Naive thymus-derived CD4-positive, alpha-beta T cell (primary cell): ENCODE measurements at regions not wholly inside any gene's neighbourhood (a gene's known extent, or its start where the extent isn't known, plus 50 kb on each side); places are given as distances from the start of the nearest gene placed in this dataset.
"Not testable (repeated sequence)": the region's sequence is repeated elsewhere in the genome, so short reads cannot be mapped to it uniquely, and the experiment has no call there.

ENCODE experiments used
- ATAC-seq: fragments of 150-1000 bp; cut with Tn5 transposase; 2 replicates; pipeline ENCODE4 v1.10.0; 2021; ENCODE audit warnings: mild to moderate bottlenecking, moderate library complexity
- CTCF ChIA-PET: fragments of 350-600 bp; sonication (Branson Sonifier 250); formaldehyde crosslinking; loops from one replicate; lab custom pipeline; 2021; ENCODE audit warnings: antibody characterized with exemption; lab: Charles Lee
- POLR2A ChIA-PET: fragments of 350-600 bp; sonication (Branson Sonifier 250); formaldehyde crosslinking; loops from one replicate; lab custom pipeline; 2021; ENCODE audit warnings: antibody characterized with exemption, inconsistent platforms; lab: Charles Lee
- DNase-seq, 9 donors: peaks; one replicate each; pipeline versions ENCODE4 v3.0.0 to v3.0.0-alpha.2; 2020 to 2022; ENCODE audit warnings: mixed read lengths in 1 of 9
- H3K27ac ChIP-seq: one replicate; pipeline ENCODE4 v1.7.0; 2013; ENCODE audit warnings: mild to moderate bottlenecking, low read depth, low read length, moderate library complexity
- H3K27me3 ChIP-seq, 2 donors: one replicate each; pipeline ENCODE4 v1.7.0; 2013; ENCODE audit warnings: low read length in 2 of 2, mild to moderate bottlenecking in 2 of 2, moderate library complexity in 2 of 2; ENCODE audit not compliant: control insufficient read depth in 2 of 2, insufficient read depth in 2 of 2
- H3K36me3 ChIP-seq, 3 experiments: 1 replicate in 2 of 3; 2 replicates in 1 of 3; pipeline ENCODE4 v1.7.0; 2013; ENCODE audit warnings: low read length in 3 of 3, mild to moderate bottlenecking in 3 of 3, moderate library complexity in 1 of 3; ENCODE audit not compliant: insufficient read depth in 3 of 3, control insufficient read depth in 2 of 3
- H3K4me1 ChIP-seq, 2 donors: one replicate each; pipeline ENCODE4 v1.7.0; 2013; ENCODE audit warnings: low read length in 2 of 2, mild to moderate bottlenecking in 2 of 2, moderate library complexity in 1 of 2; ENCODE audit not compliant: control insufficient read depth in 2 of 2, insufficient read depth in 2 of 2
- H3K4me3 ChIP-seq: 2 replicates; pipeline ENCODE4 v1.7.0; 2013; ENCODE audit warnings: mild to moderate bottlenecking, low read length
- H3K9me3 ChIP-seq, 3 experiments: 1 replicate in 2 of 3; 2 replicates in 1 of 3; pipeline ENCODE4 v1.7.0; 2013; ENCODE audit warnings: low read length in 3 of 3; ENCODE audit not compliant: control insufficient read depth in 2 of 3
- H3K27ac Mint-ChIP-seq, 9 donors: one replicate each; pipeline ENCODE4 v1.8.0; 2020 to 2022; ENCODE audit warnings: mixed read lengths in 9 of 9, mild to moderate bottlenecking in 8 of 9, moderate library complexity in 5 of 9, inconsistent platforms in 2 of 9
- H3K27me3 Mint-ChIP-seq, 5 donors: one replicate each; pipeline ENCODE4 v1.8.0; 2021 to 2022; ENCODE audit warnings: mixed read lengths in 5 of 5, mild to moderate bottlenecking in 1 of 5
- H3K36me3 Mint-ChIP-seq, 5 donors: one replicate each; pipeline ENCODE4 v1.8.0; 2020 to 2022; ENCODE audit warnings: mixed read lengths in 5 of 5, mild to moderate bottlenecking in 3 of 5, inconsistent platforms in 1 of 5
- H3K4me1 Mint-ChIP-seq, 7 donors: one replicate each; pipeline ENCODE4 v1.8.0; 2020 to 2022; ENCODE audit warnings: mixed read lengths in 7 of 7, mild to moderate bottlenecking in 3 of 7, inconsistent platforms in 1 of 7
- H3K4me3 Mint-ChIP-seq, 10 donors: one replicate each; pipeline ENCODE4 v1.8.0; 2020 to 2022; ENCODE audit warnings: mild to moderate bottlenecking in 10 of 10, mixed read lengths in 10 of 10, moderate library complexity in 6 of 10, inconsistent platforms in 2 of 10
- H3K9me3 Mint-ChIP-seq, 11 donors: one replicate each; pipeline ENCODE4 v1.8.0; 2020 to 2022; ENCODE audit warnings: mixed read lengths in 11 of 11, mild to moderate bottlenecking in 4 of 11, inconsistent platforms in 1 of 11, moderate library complexity in 1 of 11
- intact Hi-C, 2 donors: fragments of 100-400 bp; cut with micrococcal nuclease; formaldehyde crosslinking; loops; one replicate each; pipeline ENCODE4 v1.15.1; 2023

- no peaks in the 10 kb centered on the region for H3K27me3 ChIP-seq
- Mint-ChIP-seq H3K36me3 (no peaks in the 10 kb centered on the region), H3K4me1 (no peaks in the 10 kb centered on the region), H3K9me3 (peaks cover 0 to 24% (median 6%) of the 10 kb centered on the region in 11 donors), H3K4me3 (no peak overlapping the region), H3K27ac (no peak overlapping the region), H3K27me3 (no peaks in the 10 kb centered on the region)
- H3K36me3 ChIP-seq: no peaks in the 10 kb centered on the region
- ChIA-PET CTCF (no interaction called here), POLR2A (no interaction called here)
- H3K27ac ChIP-seq: no peak overlapping the region
- ATAC-seq (no peak), DNase-seq (no peak)
- H3K4me1 ChIP-seq: no peaks in the 10 kb centered on the region
- intact Hi-C loops: no loop called here
- H3K9me3 ChIP-seq: no peaks in the 10 kb centered on the region
- no peak overlapping the region for H3K4me3 ChIP-seq
Measured at GRCh38 chr10:108338146-108338545, 1173.6 kb upstream of the SORCS1 start.

GRCh38 chr10:108336836-108337235 lies 1172.3 kb upstream of the SORCS1 start:
- intact Hi-C loops: no loop called here
- no peak for DNase-seq
- no peaks in the 10 kb centered on the region for H3K27me3 Mint-ChIP-seq
- no peaks in the 10 kb centered on the region for H3K9me3 ChIP-seq
- H3K27me3 ChIP-seq: no peaks in the 10 kb centered on the region
- no peaks in the 10 kb centered on the region for H3K4me1 ChIP-seq
- H3K27ac Mint-ChIP-seq: no peak overlapping the region
- no peak overlapping the region for H3K4me3 ChIP-seq
- ChIA-PET POLR2A (no interaction called here), CTCF (no interaction called here)
- H3K36me3 ChIP-seq: no peaks in the 10 kb centered on the region
- H3K36me3 Mint-ChIP-seq: no peaks in the 10 kb centered on the region
- H3K9me3 Mint-ChIP-seq: peaks cover 0 to 22% (median 6%) of the 10 kb centered on the region in 11 donors
- H3K4me1 Mint-ChIP-seq: no peaks in the 10 kb centered on the region
- no peak for ATAC-seq
- H3K27ac ChIP-seq: no peak overlapping the region
- H3K4me3 Mint-ChIP-seq: no peak overlapping the region

DNA sequence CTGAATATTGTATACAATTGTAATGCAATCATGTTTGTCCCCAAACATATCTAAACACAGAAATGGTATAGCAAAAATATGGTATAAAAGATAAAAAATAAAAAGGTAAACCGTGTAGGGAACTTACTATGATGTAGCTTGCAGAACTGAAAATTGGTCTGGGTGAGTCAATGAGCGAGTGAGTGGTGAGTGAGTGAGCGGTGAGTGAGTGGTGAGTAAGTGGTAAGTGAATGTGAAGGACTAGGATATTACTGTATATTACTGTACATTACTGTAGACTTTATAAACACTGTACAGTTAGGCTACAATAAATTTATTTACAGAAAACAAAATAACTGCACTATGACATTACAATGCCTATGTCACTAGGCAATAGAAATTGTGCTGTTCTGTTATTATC lies 1163.2 kb upstream of the SORCS1 start:
- no peak overlapping the region for H3K4me3 Mint-ChIP-seq

DNA sequence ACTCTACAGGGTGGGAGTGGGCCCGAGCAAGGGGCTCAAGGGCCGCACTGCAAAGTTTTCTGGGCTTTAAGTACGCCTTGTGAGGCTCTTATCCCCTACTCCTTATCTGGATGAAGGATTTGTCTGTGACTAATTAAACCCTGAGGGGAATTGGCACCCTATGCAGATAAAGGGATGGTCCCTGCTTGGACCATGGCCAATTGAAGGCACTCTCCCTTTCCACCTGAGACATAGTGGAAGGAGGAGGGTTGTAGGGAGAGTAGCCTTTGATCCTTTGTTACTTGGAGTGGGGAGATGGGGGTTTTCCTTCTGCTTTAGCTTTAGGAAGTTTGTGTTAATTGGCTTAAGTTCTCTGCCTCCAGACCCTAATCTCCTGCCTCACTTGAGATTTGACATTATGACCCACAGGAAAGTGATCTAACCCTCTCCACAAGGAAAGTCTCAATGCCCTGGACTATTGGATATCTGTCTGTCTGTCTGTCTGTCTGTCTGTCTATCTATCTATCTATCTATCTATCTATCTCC lies 1158.8 kb upstream of the SORCS1 start:
- Mint-ChIP-seq H3K4me3 (no peak overlapping the region), H3K36me3 (no peaks in the 10 kb centered on the region), H3K9me3 (peaks cover 0 to 11% (median 4%) of the 10 kb centered on the region in 11 donors), H3K27me3 (no peaks in the 10 kb centered on the region), H3K27ac (no peak overlapping the region), H3K4me1 (no peaks in the 10 kb centered on the region)
- Histone ChIP-seq H3K9me3 (no peaks in the 10 kb centered on the region), H3K4me1 (no peaks in the 10 kb centered on the region), H3K4me3 (no peak overlapping the region), H3K27me3 (no peaks in the 10 kb centered on the region), H3K27ac (no peak overlapping the region), H3K36me3 (no peaks in the 10 kb centered on the region)
- DNase-seq: no peak
- intact Hi-C loops: no loop called here
- no peak for ATAC-seq
- CTCF ChIA-PET: no interaction called here
- POLR2A ChIA-PET: no interaction called here

More for the DNA sequence above, 1163.2 kb upstream of the SORCS1 start:
- no peaks in the 10 kb centered on the region for H3K36me3 Mint-ChIP-seq
- no peaks in the 10 kb centered on the region for H3K36me3 ChIP-seq
- ATAC-seq (no peak), DNase-seq (no peak)
- H3K4me1 ChIP-seq: no peaks in the 10 kb centered on the region
- no peak overlapping the region for H3K27ac Mint-ChIP-seq
- intact Hi-C loops: no loop called here
- no peaks in the 10 kb centered on the region for H3K27me3 ChIP-seq
- H3K4me1 Mint-ChIP-seq: no peaks in the 10 kb centered on the region
- no peaks in the 10 kb centered on the region for H3K27me3 Mint-ChIP-seq
- no peak overlapping the region for H3K27ac ChIP-seq
- H3K4me3 ChIP-seq: no peak overlapping the region
- ChIA-PET POLR2A (no interaction called here), CTCF (no interaction called here)
- H3K9me3 ChIP-seq: no peaks in the 10 kb centered on the region
- peaks cover 0 to 14% (median 3%) of the 10 kb centered on the region in 11 donors for H3K9me3 Mint-ChIP-seq

GRCh38 chr10:108319434-108320222 lies 1155.1 kb upstream of the SORCS1 start:
- ATAC-seq: no peak
- H3K4me3 ChIP-seq: no peak overlapping the region
- H3K9me3 Mint-ChIP-seq: peaks cover 0 to 5% (median 0%) of the 10 kb centered on the region in 11 donors
- no peak overlapping the region for H3K4me3 Mint-ChIP-seq
- H3K27me3 Mint-ChIP-seq: no peaks in the 10 kb centered on the region
- no peaks in the 10 kb centered on the region for H3K36me3 Mint-ChIP-seq
- H3K4me1 Mint-ChIP-seq: no peaks in the 10 kb centered on the region
- no peak overlapping the region for H3K27ac Mint-ChIP-seq
- POLR2A ChIA-PET: no interaction called here
- CTCF ChIA-PET: no interaction called here
- no peaks in the 10 kb centered on the region for H3K9me3 ChIP-seq
- H3K36me3 ChIP-seq: no peaks in the 10 kb centered on the region
- no peaks in the 10 kb centered on the region for H3K27me3 ChIP-seq
- no peaks in the 10 kb centered on the region for H3K4me1 ChIP-seq
- DNase-seq: no peak
- intact Hi-C loops: no loop called here
- H3K27ac ChIP-seq: no peak overlapping the region

DNA sequence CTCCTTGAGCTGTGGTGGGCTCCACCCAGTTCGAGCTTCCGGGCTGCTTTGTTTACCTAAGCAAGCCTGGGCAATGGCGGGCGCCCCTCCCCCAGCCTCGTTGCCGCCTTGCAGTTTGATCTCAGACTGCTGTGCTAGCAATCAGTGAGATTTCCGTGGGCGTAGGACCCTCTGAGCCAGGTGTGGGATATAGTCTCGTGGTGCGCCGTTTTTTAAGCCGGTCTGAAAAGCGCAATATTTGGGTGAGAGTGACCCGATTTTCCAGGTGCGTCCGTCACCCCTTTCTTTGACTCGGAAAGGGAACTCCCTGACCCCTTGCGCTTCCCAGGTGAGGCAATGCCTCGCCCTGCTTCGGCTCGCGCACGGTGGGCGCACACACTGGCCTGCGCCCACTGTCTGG lies 1151.1 kb upstream of the SORCS1 start:
- H3K27ac ChIP-seq, H3K4me1 ChIP-seq, H3K36me3 Mint-ChIP-seq, H3K27me3 Mint-ChIP-seq, H3K27me3 ChIP-seq, POLR2A ChIA-PET, H3K9me3 Mint-ChIP-seq, H3K36me3 ChIP-seq, intact Hi-C loops, CTCF ChIA-PET, H3K4me1 Mint-ChIP-seq, DNase-seq, H3K4me3 ChIP-seq, H3K9me3 ChIP-seq, ATAC-seq, H3K27ac Mint-ChIP-seq: not testable (repeated sequence)
- H3K4me3 Mint-ChIP-seq: peak overlapping the region in 4 of 10 donors; percentile 6 to 56 (median 35)

DNA sequence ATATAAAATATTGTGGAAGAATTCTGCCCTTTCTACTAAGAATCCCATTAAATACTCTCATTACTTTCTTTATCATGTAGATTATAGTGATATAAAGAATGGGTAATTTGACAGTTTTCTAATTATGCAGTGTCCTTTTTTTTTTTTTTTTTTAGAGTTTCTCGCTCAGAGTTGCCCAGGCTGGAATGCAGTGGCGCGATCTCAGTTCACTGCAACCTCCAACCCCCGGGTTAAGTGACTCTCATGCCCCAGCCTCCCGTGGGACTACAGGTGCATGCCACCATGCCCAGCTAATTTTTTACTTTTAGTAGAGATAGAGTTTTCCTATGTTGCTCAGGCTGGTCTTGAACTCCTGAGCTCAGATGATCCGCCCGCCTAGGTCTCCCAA lies 1143.4 kb upstream of the SORCS1 start:
- H3K36me3 Mint-ChIP-seq: no peaks in the 10 kb centered on the region
- ChIA-PET CTCF (no interaction called here), POLR2A (no interaction called here)
- H3K36me3 ChIP-seq: no peaks in the 10 kb centered on the region
- no peaks in the 10 kb centered on the region for H3K27me3 ChIP-seq
- no peaks in the 10 kb centered on the region for H3K4me1 Mint-ChIP-seq
- DNase-seq: no peak
- H3K9me3 Mint-ChIP-seq: peaks cover 0 to 24% (median 4%) of the 10 kb centered on the region in 11 donors
- no peak for ATAC-seq
- no peak overlapping the region for H3K27ac ChIP-seq
- intact Hi-C loops: no loop called here
- H3K4me1 ChIP-seq: no peaks in the 10 kb centered on the region
- H3K4me3 Mint-ChIP-seq: no peak overlapping the region
- H3K4me3 ChIP-seq: no peak overlapping the region
- H3K9me3 ChIP-seq: no peaks in the 10 kb centered on the region
- H3K27me3 Mint-ChIP-seq: no peaks in the 10 kb centered on the region
- H3K27ac Mint-ChIP-seq: no peak overlapping the region
